DND-41 (cell line): ENCODE measurements at regions not wholly inside any gene's neighbourhood (a gene's known extent, or its start where the extent isn't known, plus 50 kb on each side); places are given as distances from the start of the nearest gene placed in this dataset.

ENCODE experiments used
- ATAC-seq: fragments of 200-7000 bp; cut with Tn5 transposase; 3 replicates; pipeline ENCODE4 v1.9.1; 2021; ENCODE audit warnings: low read depth; ENCODE audit not compliant: insufficient read depth
- DNase-seq: peaks from one replicate; pipeline ENCODE4 v3.0.0-alpha.2; 2020
- H2AFZ ChIP-seq: 2 replicates; pipeline ENCODE4 v1.6.0; 2012; ENCODE audit warnings: low read depth, low read length
- H3K27ac ChIP-seq: 2 replicates; pipeline ENCODE4 v1.5.1; 2012; ENCODE audit warnings: low read length, inconsistent platforms
- H3K27me3 ChIP-seq: fragments of 200-600 bp; sonication (generic); 2 replicates; pipeline ENCODE4 v1.6.0; 2012; ENCODE audit warnings: low read length, mild to moderate bottlenecking, inconsistent platforms; ENCODE audit not compliant: insufficient read depth, poor library complexity
- H3K36me3 ChIP-seq: 2 replicates; pipeline ENCODE4 v1.5.1; 2012; ENCODE audit warnings: low read length, inconsistent platforms; ENCODE audit not compliant: insufficient read depth
- H3K4me1 ChIP-seq: 2 replicates; pipeline ENCODE4 v1.5.1; 2012; ENCODE audit warnings: mild to moderate bottlenecking, low read length; ENCODE audit not compliant: insufficient read depth
- H3K4me2 ChIP-seq: 2 replicates; pipeline ENCODE4 v1.6.0; 2012; ENCODE audit warnings: mild to moderate bottlenecking, moderate library complexity, low read length, inconsistent platforms; ENCODE audit not compliant: insufficient read depth
- H3K4me3 ChIP-seq, 2 experiments: fragments of 200-600 bp in 1 of 2; shearing (Covaris generic) in 1 of 2; 2 replicates each; pipeline ENCODE4 v1.5.1; 2012 to 2016; ENCODE audit warnings: inconsistent platforms in 2 of 2, low read length in 2 of 2, mild to moderate bottlenecking in 2 of 2, low read depth in 1 of 2, moderate library complexity in 1 of 2
- H3K79me2 ChIP-seq: 2 replicates; pipeline ENCODE4 v1.6.0; 2012; ENCODE audit warnings: low read length, inconsistent platforms; ENCODE audit not compliant: insufficient read depth
- H3K9ac ChIP-seq: 2 replicates; pipeline ENCODE4 v1.6.0; 2012; ENCODE audit warnings: low read depth, mild to moderate bottlenecking, inconsistent platforms, low read length, moderate library complexity
- H3K9me3 ChIP-seq: 2 replicates; pipeline ENCODE4 v1.5.1; 2012; ENCODE audit warnings: low read length, moderate library complexity, mild to moderate bottlenecking, inconsistent platforms; ENCODE audit not compliant: insufficient read depth, severe bottlenecking
- H4K20me1 ChIP-seq: 2 replicates; pipeline ENCODE4 v1.6.0; 2012; ENCODE audit warnings: low read length; ENCODE audit not compliant: insufficient read depth
- EZH2 ChIP-seq: IDR thresholded peaks from 3 replicates; pipeline ENCODE4 v1.6.1; 2012; ENCODE audit warnings: borderline replicate concordance, low read depth, mild to moderate bottlenecking, moderate library complexity, low read length, inconsistent platforms; ENCODE audit not compliant: severe bottlenecking
- TF ChIP-seq, protein P1 (sequence below): IDR thresholded peaks from 2 replicates; pipeline ENCODE4 v1.5.1; 2012; ENCODE audit warnings: borderline replicate concordance, low read length, moderate library complexity, mild to moderate bottlenecking; ENCODE audit not compliant: poor library complexity, severe bottlenecking; ENCODE audit errors: extremely low read depth

GRCh38 chr5:40446910-40447309 is 232.8 kb upstream of the PTGER4 start:
- H3K79me2 ChIP-seq = no peaks in the 10 kb centered on the region

GRCh38 chr5:40442346-40442745 is 237.4 kb upstream of the PTGER4 start:
- no peaks in the 10 kb centered on the region for H3K36me3 ChIP-seq
- no peak overlapping the region for H3K4me3 ChIP-seq
- H3K9me3 ChIP-seq = peaks cover 7% of the 10 kb centered on the region
- peaks cover 25% of the 10 kb centered on the region for H3K4me1 ChIP-seq
- H3K79me2 ChIP-seq = no peaks in the 10 kb centered on the region
- no peak overlapping the region for H3K9ac ChIP-seq
- H2AFZ ChIP-seq = no peak overlapping the region
- DNase-seq (no peak), ATAC-seq (peak; percentile 50; the same call in 2 of the 3 replicates)
- no peaks in the 10 kb centered on the region for H4K20me1 ChIP-seq
- no peak overlapping the region; the same call in 1 of the 2 replicates for H3K27ac ChIP-seq
- TF ChIP-seq, protein P1, sequence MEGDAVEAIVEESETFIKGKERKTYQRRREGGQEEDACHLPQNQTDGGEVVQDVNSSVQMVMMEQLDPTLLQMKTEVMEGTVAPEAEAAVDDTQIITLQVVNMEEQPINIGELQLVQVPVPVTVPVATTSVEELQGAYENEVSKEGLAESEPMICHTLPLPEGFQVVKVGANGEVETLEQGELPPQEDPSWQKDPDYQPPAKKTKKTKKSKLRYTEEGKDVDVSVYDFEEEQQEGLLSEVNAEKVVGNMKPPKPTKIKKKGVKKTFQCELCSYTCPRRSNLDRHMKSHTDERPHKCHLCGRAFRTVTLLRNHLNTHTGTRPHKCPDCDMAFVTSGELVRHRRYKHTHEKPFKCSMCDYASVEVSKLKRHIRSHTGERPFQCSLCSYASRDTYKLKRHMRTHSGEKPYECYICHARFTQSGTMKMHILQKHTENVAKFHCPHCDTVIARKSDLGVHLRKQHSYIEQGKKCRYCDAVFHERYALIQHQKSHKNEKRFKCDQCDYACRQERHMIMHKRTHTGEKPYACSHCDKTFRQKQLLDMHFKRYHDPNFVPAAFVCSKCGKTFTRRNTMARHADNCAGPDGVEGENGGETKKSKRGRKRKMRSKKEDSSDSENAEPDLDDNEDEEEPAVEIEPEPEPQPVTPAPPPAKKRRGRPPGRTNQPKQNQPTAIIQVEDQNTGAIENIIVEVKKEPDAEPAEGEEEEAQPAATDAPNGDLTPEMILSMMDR = no peak
- no peak for TF ChIP-seq EZH2
- no peaks in the 10 kb centered on the region for H3K27me3 ChIP-seq
- no peak overlapping the region for H3K4me2 ChIP-seq

More at GRCh38 chr5:40446910-40447309, 232.8 kb upstream of the PTGER4 start:
- no peaks in the 10 kb centered on the region for H4K20me1 ChIP-seq
- ATAC-seq (no peak), DNase-seq (no peak)
- H3K9ac ChIP-seq = no peak overlapping the region
- H2AFZ ChIP-seq = no peak overlapping the region; the same call in 1 of the 2 replicates
- no peak overlapping the region for H3K4me3 ChIP-seq
- 0 out of 2 replicates have a peak overlapping the region, but pooled peaks have one; percentile 37 for H3K27ac ChIP-seq
- H3K27me3 ChIP-seq = no peaks in the 10 kb centered on the region
- no peaks in the 10 kb centered on the region for H3K36me3 ChIP-seq
- H3K9me3 ChIP-seq = peaks cover 18% of the 10 kb centered on the region
- H3K4me1 ChIP-seq = peaks cover 11% of the 10 kb centered on the region
- TF ChIP-seq EZH2 = no peak
- TF ChIP-seq, protein P1 = no peak
- no peak overlapping the region for H3K4me2 ChIP-seq

DNA sequence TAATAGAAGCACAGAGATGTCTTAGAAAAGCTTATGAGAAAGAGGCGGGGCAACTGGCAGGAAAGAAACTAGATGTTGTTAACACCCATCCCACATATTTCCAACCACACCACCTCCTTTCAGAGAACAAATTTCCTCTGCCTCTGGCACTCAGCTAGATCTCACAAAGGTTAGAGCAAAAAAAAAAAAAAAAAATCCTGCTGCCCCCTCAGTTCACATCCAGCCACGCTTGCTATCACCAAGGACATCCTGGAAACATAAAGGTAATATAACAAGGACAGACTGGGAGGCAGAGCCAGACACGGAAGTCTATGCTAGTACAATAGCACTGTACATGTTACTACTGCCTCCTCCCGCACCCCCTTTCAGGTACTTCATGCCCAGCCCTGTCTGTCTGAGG is 238.0 kb upstream of the PTGER4 start:
- no peaks in the 10 kb centered on the region for H3K79me2 ChIP-seq
- peaks cover 7% of the 10 kb centered on the region for H3K9me3 ChIP-seq
- no peak overlapping the region for H3K9ac ChIP-seq
- no peak overlapping the region for H3K4me3 ChIP-seq
- no peaks in the 10 kb centered on the region for H3K27me3 ChIP-seq
- DNase-seq = no peak
- H3K4me1 ChIP-seq = peaks cover 31% of the 10 kb centered on the region
- no peak overlapping the region for H3K4me2 ChIP-seq
- TF ChIP-seq, protein P1 = no peak
- no peak for TF ChIP-seq EZH2
- peak; percentile 54; the same call in 2 of the 3 replicates for ATAC-seq
- no peaks in the 10 kb centered on the region for H3K36me3 ChIP-seq
- H2AFZ ChIP-seq = no peak overlapping the region
- no peaks in the 10 kb centered on the region for H4K20me1 ChIP-seq
- H3K27ac ChIP-seq = peak overlapping the region; percentile 57

- Histone ChIP-seq H3K4me3 (no peak overlapping the region), H3K9me3 (peaks cover 7% of the 10 kb centered on the region), H4K20me1 (no peaks in the 10 kb centered on the region), H3K27ac (peak overlapping the region; percentile 50; the same call in 1 of the 2 replicates), H3K79me2 (no peaks in the 10 kb centered on the region), H3K4me1 (peaks cover 41% of the 10 kb centered on the region), H2AFZ (no peak overlapping the region), H3K4me2 (no peak overlapping the region), H3K27me3 (no peaks in the 10 kb centered on the region), H3K9ac (no peak overlapping the region), H3K36me3 (no peaks in the 10 kb centered on the region)
- no peak for DNase-seq
- no peak for ATAC-seq
- TF ChIP-seq, protein P1 = no peak
- TF ChIP-seq EZH2 = no peak
These were observed 239.0 kb upstream of the PTGER4 start for GRCh38 chr5:40440746-40441145.
